ENCODE measurements at regions not wholly inside any gene's neighbourhood (a gene's known extent, or its start where the extent isn't known, plus 50 kb on each side); places are given as distances from the start of the nearest gene placed in this dataset.

- TF ChIP-seq ATF3 (IDR thresholded peaks at IDR 0.05) (no peak), EGR1 (IDR thresholded peaks at IDR 0.05; ENCODE audit: low read depth in 2 of 2) (no peak), SP1 (IDR thresholded peaks at IDR 0.05) (no peak)
Observed at GRCh38 chr12:25866586-25867378, 91.7 kb upstream of the RASSF8 start (continued).

GRCh38 chr12:25868193-25868592, 90.3 kb upstream of the RASSF8 start:
- no peaks in the 10 kb centered on the region for H3K36me3 ChIP-seq (ENCODE audit: control insufficient read depth in 4 of 4, insufficient read depth in 3 of 4, low read depth in 1 of 4, low read length in 3 of 4)
- no peak overlapping the region for H3K9ac ChIP-seq (ENCODE audit: low read depth in 1 of 2, low read length in 2 of 2)
- no peaks in the 10 kb centered on the region for H3K27me3 ChIP-seq (ENCODE audit: control insufficient read depth in 4 of 4, insufficient read depth in 4 of 4, low read length in 3 of 4)
- no peak for TF ChIP-seq FOXA1 (IDR thresholded peaks at IDR 0.05)
- no peak for TF ChIP-seq NR2F2 (IDR thresholded peaks at IDR 0.05)
- no peak for TF ChIP-seq REST (IDR thresholded peaks at IDR 0.05)
- H3K9me3 ChIP-seq (ENCODE audit: control insufficient read depth in 4 of 4, low read length in 3 of 4), result no peaks in the 10 kb centered on the region
- no peak for DNase-seq (ENCODE audit: low spot score)
- H3K27ac ChIP-seq (ENCODE audit: low read depth in 1 of 2, low read length in 2 of 2), result no peak overlapping the region
- no peaks in the 10 kb centered on the region for H3K4me1 ChIP-seq (ENCODE audit: control insufficient read depth in 4 of 4, insufficient read depth in 4 of 4, low read length in 3 of 4)
- H3K4me3 ChIP-seq (ENCODE audit: low read depth in 1 of 3, low read length in 3 of 3), result no peak overlapping the region

GRCh38 chr12:25872137-25872536, 86.3 kb upstream of the RASSF8 start:
- no peak for DNase-seq (ENCODE audit: low spot score)
- no peak for TF ChIP-seq TAF1 (conservative IDR thresholded peaks at IDR 0.05)
- TF ChIP-seq GABPA (IDR thresholded peaks at IDR 0.05 in 1 of 2, conservative IDR thresholded peaks at IDR 0.05 in 1 of 2), result no peak
- no peak for TF ChIP-seq MAX (IDR thresholded peaks at IDR 0.05)
- TF ChIP-seq HNF4G (IDR thresholded peaks at IDR 0.05), result no peak

DNA sequence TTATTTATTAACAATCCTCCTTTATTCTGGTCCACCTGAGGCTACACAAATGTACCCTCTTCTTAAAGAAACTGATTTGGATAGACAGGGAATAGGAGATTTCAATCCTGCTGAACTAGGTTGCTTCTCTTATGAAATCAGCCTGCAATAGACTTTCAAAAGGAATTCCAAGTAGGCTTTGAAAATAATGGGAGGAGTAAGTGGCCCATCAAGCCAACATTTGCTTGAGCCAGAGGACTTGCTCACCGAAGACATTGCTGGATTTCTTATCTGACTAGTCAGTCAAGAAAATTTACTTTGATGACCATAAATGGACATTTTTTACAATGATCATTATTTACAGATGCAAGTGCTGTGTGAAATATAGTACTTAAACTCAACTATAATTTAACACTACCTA, 82.8 kb upstream of the RASSF8 start:
- no peaks in the 10 kb centered on the region for H3K36me3 ChIP-seq (ENCODE audit: control insufficient read depth in 4 of 4, insufficient read depth in 3 of 4, low read depth in 1 of 4, low read length in 3 of 4)
- 41% methylated on average over 1 of the region's 1 CpG for WGBS
- no peak overlapping the region for H3K9ac ChIP-seq (ENCODE audit: low read depth in 1 of 2, low read length in 2 of 2)
- no peak overlapping the region for H3K4me3 ChIP-seq (ENCODE audit: low read depth in 1 of 3, low read length in 3 of 3)
- H3K27ac ChIP-seq (ENCODE audit: low read depth in 1 of 2, low read length in 2 of 2), result no peak overlapping the region
- no peaks in the 10 kb centered on the region for H3K4me1 ChIP-seq (ENCODE audit: control insufficient read depth in 4 of 4, insufficient read depth in 4 of 4, low read length in 3 of 4)
- H3K27me3 ChIP-seq (ENCODE audit: control insufficient read depth in 4 of 4, insufficient read depth in 4 of 4, low read length in 3 of 4), result peaks cover 0 to 8% (median 0%) of the 10 kb centered on the region in 4 donors
- DNase-seq (ENCODE audit: low spot score), result no peak
- TF ChIP-seq RAD21 (IDR thresholded peaks at IDR 0.05) (no peak), EGR1 (IDR thresholded peaks at IDR 0.05; ENCODE audit: low read depth in 2 of 2) (no peak)
- no peaks in the 10 kb centered on the region for H3K9me3 ChIP-seq (ENCODE audit: control insufficient read depth in 4 of 4, low read length in 3 of 4)

More at GRCh38 chr12:25872137-25872536, 86.3 kb upstream of the RASSF8 start:
- Histone ChIP-seq H3K9me3 (ENCODE audit: control insufficient read depth in 4 of 4, low read length in 3 of 4) (no peaks in the 10 kb centered on the region), H3K9ac (ENCODE audit: low read depth in 1 of 2, low read length in 2 of 2) (no peak overlapping the region), H3K36me3 (ENCODE audit: control insufficient read depth in 4 of 4, insufficient read depth in 3 of 4, low read depth in 1 of 4, low read length in 3 of 4) (no peaks in the 10 kb centered on the region), H3K4me1 (ENCODE audit: control insufficient read depth in 4 of 4, insufficient read depth in 4 of 4, low read length in 3 of 4) (no peaks in the 10 kb centered on the region), H3K4me3 (ENCODE audit: low read depth in 1 of 3, low read length in 3 of 3) (no peak overlapping the region), H3K27ac (ENCODE audit: low read depth in 1 of 2, low read length in 2 of 2) (no peak overlapping the region), H3K27me3 (ENCODE audit: control insufficient read depth in 4 of 4, insufficient read depth in 4 of 4, low read length in 3 of 4) (peaks cover 0 to 3% (median 0%) of the 10 kb centered on the region in 4 donors)

Data from liver (tissue), 7 donors.